Neuron (in vitro differentiated cells): ENCODE measurements at regions not wholly inside any gene's neighbourhood (a gene's known extent, or its start where the extent isn't known, plus 50 kb on each side); places are given as distances from the start of the nearest gene placed in this dataset.

Experiments used
- H2AFZ ChIP-seq: one replicate; pipeline ENCODE4 v1.6.1; 2013; ENCODE audit warnings: low read depth, mild to moderate bottlenecking, inconsistent platforms, low read length, moderate library complexity
- H3K27me3 ChIP-seq: one replicate; pipeline ENCODE4 v1.6.1; 2013; ENCODE audit warnings: low read length; ENCODE audit not compliant: insufficient read depth
- H3K36me3 ChIP-seq: one replicate; pipeline ENCODE4 v1.6.1; 2013; ENCODE audit warnings: low read length; ENCODE audit not compliant: insufficient read depth
- H3K4me1 ChIP-seq: one replicate; pipeline ENCODE4 v1.6.1; 2013; ENCODE audit warnings: low read length; ENCODE audit not compliant: insufficient read depth
- H3K4me3 ChIP-seq: 2 replicates; pipeline ENCODE4 v1.5.1; 2013; ENCODE audit warnings: mild to moderate bottlenecking, low read length, moderate library complexity
- H3K9me3 ChIP-seq: one replicate; pipeline ENCODE4 v1.6.1; 2013; ENCODE audit warnings: low read length

DNA sequence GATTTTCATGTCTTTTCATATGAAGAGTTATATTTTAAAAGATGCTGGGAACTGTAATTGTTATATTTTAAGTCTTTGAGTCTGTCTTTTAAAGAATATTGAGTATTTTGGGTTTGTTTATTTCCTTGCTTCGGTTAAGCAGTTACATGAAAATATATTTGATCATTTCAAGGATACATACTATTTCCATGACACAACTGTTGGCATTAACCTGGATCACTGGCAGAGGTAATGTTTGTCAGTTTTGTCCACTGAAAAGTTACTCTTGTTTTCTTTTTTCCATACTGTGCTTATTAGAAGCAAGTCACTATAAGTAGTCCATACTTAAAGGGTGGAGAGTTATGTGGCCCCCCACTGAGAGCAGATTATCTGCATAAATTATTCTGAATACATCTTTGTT is 1142.0 kb upstream of the TMEFF2 start:
- Histone ChIP-seq H2AFZ (no peak overlapping the region), H3K36me3 (no peaks in the 10 kb centered on the region), H3K4me3 (no peak overlapping the region), H3K27me3 (no peaks in the 10 kb centered on the region), H3K4me1 (no peaks in the 10 kb centered on the region), H3K9me3 (no peaks in the 10 kb centered on the region)

DNA sequence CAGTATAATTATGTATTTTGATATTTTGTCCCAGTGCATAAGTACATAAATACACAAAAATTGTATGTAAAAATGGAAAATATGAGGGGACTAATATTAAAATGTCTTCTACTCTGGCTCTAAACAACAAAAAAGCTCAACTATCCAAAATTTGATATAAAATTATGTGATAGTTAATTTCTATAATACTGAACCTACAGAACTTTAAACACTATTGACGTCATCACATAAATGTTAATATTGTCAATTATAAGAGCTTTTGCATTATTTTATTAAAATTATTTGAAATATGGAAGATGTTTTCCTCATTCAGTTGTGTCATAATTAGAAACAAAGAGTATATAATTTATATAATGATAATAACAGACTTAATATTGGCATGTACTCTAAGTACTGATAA is 1139.7 kb upstream of the TMEFF2 start:
- Histone ChIP-seq H3K4me1 (no peaks in the 10 kb centered on the region), H3K36me3 (no peaks in the 10 kb centered on the region), H3K27me3 (no peaks in the 10 kb centered on the region), H2AFZ (no peak overlapping the region), H3K4me3 (no peak overlapping the region), H3K9me3 (no peaks in the 10 kb centered on the region)

DNA sequence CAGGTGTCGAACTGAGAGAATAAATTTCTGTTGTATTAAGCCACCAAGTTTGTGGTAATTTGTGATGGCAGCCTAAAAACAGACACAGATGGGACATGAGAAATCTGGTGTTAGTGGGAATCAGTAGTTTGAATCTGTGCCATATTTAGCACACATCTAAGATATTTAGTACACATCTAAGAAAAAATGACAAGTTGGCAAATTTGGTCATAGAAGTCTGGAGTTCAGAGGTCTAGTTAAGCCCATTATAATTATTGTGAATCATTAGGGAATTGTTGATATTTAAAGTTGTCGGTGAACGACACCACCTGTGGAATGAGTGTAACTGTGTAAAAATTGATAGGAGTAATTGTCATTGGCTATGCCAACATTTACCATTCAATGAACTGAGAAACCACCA is 1138.8 kb upstream of the TMEFF2 start:
- H3K4me1 ChIP-seq = no peaks in the 10 kb centered on the region

GRCh38 chr2:193332941-193333340 is 1138.2 kb upstream of the TMEFF2 start:
- Histone ChIP-seq H2AFZ (no peak overlapping the region), H3K9me3 (no peaks in the 10 kb centered on the region), H3K36me3 (no peaks in the 10 kb centered on the region), H3K27me3 (no peaks in the 10 kb centered on the region), H3K4me1 (no peaks in the 10 kb centered on the region), H3K4me3 (no peak overlapping the region)

More for the DNA sequence above, 1138.8 kb upstream of the TMEFF2 start:
- Histone ChIP-seq H3K4me3 (no peak overlapping the region), H3K36me3 (no peaks in the 10 kb centered on the region), H3K9me3 (no peaks in the 10 kb centered on the region), H2AFZ (no peak overlapping the region), H3K27me3 (no peaks in the 10 kb centered on the region)

DNA sequence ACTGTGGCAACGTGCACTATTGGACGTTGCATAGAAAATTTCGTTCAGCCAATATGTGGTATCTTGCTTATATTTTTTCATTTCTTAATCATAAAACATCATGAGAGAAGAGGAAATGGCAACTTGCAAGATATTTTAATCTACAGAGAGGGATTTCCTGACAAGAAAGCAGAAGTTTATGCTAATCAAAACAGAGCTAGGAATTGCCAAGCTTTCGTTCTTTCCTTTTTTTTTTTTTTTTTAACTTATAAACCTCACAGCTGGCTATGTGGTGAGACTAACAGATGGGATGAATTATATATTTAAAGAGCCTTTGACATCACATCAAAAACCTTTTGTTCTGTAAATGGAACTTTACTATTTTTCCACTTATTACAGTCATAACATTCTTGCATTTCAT is 1136.9 kb upstream of the TMEFF2 start:
- H3K4me1 ChIP-seq = no peaks in the 10 kb centered on the region
- no peak overlapping the region for H2AFZ ChIP-seq
- H3K4me3 ChIP-seq = no peak overlapping the region
- no peaks in the 10 kb centered on the region for H3K27me3 ChIP-seq
- H3K36me3 ChIP-seq = no peaks in the 10 kb centered on the region
- H3K9me3 ChIP-seq = no peaks in the 10 kb centered on the region

DNA sequence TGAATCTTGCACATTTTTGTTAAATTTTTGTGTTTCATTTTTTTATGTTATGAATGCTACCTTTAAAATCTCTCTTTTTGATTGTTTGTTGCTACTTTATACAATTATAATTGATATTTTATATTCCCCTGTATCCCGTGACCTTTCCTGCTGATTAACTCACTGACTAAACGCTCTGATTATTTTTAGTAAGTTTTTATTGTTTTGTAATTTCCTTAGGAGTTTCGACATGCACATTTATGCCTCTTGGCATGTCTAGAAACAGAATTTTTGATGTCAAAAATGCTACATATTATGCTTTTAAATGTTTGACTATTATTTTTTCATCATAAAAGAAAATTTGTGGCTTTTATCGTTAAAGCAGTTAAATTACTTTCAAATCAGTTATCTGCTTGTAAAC is 1131.6 kb upstream of the TMEFF2 start:
- no peaks in the 10 kb centered on the region for H3K27me3 ChIP-seq
- no peak overlapping the region for H3K4me3 ChIP-seq
- H3K4me1 ChIP-seq = no peaks in the 10 kb centered on the region
- no peaks in the 10 kb centered on the region for H3K36me3 ChIP-seq
- no peak overlapping the region for H2AFZ ChIP-seq
- no peaks in the 10 kb centered on the region for H3K9me3 ChIP-seq

GRCh38 chr2:193315428-193316091 is 1120.8 kb upstream of the TMEFF2 start:
- no peaks in the 10 kb centered on the region for H3K4me1 ChIP-seq
- H3K9me3 ChIP-seq = no peaks in the 10 kb centered on the region
- no peaks in the 10 kb centered on the region for H3K36me3 ChIP-seq
- no peaks in the 10 kb centered on the region for H3K27me3 ChIP-seq
- no peak overlapping the region for H2AFZ ChIP-seq
- no peak overlapping the region for H3K4me3 ChIP-seq

DNA sequence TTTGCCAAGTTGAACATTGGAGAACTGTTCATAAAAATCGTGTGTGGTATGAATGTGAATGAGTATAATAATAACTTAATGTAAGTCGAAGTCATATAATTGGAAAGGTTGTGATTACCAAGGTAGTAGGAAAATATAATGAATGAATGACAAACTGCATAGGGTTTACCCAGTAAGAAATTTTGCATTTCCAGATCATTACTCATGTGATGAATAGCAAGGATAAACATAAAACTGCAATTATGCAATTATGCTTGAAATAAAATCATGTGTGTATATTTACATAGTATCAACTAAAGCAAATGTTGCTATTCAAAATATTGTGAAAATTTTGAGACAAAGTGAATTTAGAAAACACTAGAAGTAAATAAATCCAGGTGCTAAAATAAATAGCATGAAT is 1108.7 kb upstream of the TMEFF2 start:
- Histone ChIP-seq H3K27me3 (no peaks in the 10 kb centered on the region), H3K36me3 (no peaks in the 10 kb centered on the region), H3K4me1 (peaks cover 2% of the 10 kb centered on the region), H3K4me3 (no peak overlapping the region), H2AFZ (no peak overlapping the region), H3K9me3 (no peaks in the 10 kb centered on the region)

DNA sequence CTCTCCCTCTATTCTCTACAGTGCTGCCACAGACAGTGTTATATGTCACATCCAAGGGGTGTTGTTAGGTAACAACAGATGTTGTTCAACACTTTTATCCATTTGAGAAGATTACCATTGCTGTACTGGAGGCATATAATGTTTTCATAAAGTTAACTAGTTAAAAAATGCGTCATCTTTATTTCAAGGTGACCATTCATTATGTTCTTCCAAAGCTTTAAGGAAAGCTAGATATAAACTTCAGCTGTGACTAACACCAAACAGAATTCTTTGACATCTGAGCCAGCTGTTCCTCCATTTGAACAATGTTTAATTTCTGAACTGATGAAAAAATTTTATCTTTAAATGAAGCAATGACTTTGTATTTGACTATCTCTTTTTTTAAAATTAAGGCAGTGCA is 1099.6 kb upstream of the TMEFF2 start:
- Histone ChIP-seq H3K9me3 (no peaks in the 10 kb centered on the region), H3K4me3 (no peak overlapping the region), H3K4me1 (no peaks in the 10 kb centered on the region), H3K27me3 (no peaks in the 10 kb centered on the region), H2AFZ (no peak overlapping the region), H3K36me3 (no peaks in the 10 kb centered on the region)

- Histone ChIP-seq H2AFZ (no peak overlapping the region), H3K4me3 (no peak overlapping the region)
These were observed 1084.6 kb upstream of the TMEFF2 start for GRCh38 chr2:193279361-193279760.

GRCh38 chr2:193276988-193277387 is 1082.3 kb upstream of the TMEFF2 start:
- Histone ChIP-seq H2AFZ (no peak overlapping the region), H3K27me3 (no peaks in the 10 kb centered on the region), H3K36me3 (no peaks in the 10 kb centered on the region), H3K4me1 (no peaks in the 10 kb centered on the region), H3K9me3 (no peaks in the 10 kb centered on the region), H3K4me3 (no peak overlapping the region)

More at GRCh38 chr2:193279361-193279760, 1084.6 kb upstream of the TMEFF2 start:
- H3K9me3 ChIP-seq = no peaks in the 10 kb centered on the region
- H3K27me3 ChIP-seq = no peaks in the 10 kb centered on the region
- no peaks in the 10 kb centered on the region for H3K36me3 ChIP-seq
- no peaks in the 10 kb centered on the region for H3K4me1 ChIP-seq

- no peak overlapping the region for H2AFZ ChIP-seq
- no peaks in the 10 kb centered on the region for H3K27me3 ChIP-seq
- no peaks in the 10 kb centered on the region for H3K36me3 ChIP-seq
- H3K4me1 ChIP-seq = no peaks in the 10 kb centered on the region
- no peak overlapping the region for H3K4me3 ChIP-seq
- no peaks in the 10 kb centered on the region for H3K9me3 ChIP-seq
These were observed 1081.8 kb upstream of the TMEFF2 start for GRCh38 chr2:193276560-193276959.

DNA sequence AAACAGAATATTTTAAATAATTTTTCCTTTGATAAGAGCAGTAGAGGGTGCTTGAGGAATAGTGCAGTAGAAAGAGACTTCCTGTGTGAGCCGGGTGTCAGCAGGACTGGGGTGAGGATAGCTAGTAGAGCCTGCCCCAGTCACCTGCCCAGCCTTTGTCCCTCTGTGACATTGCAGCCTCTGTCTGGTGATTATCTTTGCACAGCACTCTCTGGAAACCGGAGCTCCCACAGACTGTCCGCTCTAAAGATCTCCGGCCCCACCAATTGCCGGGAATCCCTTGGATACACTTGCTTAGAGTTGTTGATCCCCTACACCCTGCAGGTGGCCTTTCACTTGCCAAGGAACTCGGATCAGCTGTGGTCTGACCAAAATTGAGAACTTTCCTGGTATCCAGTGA is 1081.3 kb upstream of the TMEFF2 start:
- no peaks in the 10 kb centered on the region for H3K36me3 ChIP-seq
- no peak overlapping the region for H2AFZ ChIP-seq
- H3K27me3 ChIP-seq = no peaks in the 10 kb centered on the region
- no peak overlapping the region for H3K4me3 ChIP-seq
- no peaks in the 10 kb centered on the region for H3K4me1 ChIP-seq
- no peaks in the 10 kb centered on the region for H3K9me3 ChIP-seq

DNA sequence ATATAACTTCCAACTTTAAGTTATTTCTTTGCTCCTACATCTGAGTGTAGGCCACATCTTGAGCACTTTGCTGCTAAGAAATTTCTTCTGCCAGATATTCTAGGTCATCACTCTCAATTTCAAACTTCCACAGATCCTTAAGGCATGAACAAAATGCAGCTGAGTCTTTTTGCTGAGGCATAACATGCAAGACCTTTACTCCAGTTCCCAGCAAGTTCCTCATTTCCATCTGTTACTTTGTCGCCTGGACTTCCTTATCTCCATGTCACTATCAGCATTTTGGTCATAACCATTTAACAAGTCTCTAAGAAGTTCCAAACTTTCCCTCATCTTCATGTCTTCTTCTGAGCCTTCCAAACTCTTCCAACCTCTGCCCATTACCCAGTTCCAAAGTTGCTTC is 1077.3 kb upstream of the TMEFF2 start:
- Histone ChIP-seq H3K4me3 (no peak overlapping the region), H3K9me3 (no peaks in the 10 kb centered on the region), H3K4me1 (no peaks in the 10 kb centered on the region), H3K36me3 (no peaks in the 10 kb centered on the region), H3K27me3 (no peaks in the 10 kb centered on the region), H2AFZ (no peak overlapping the region)
